ENCODE measurements at regions not wholly inside any gene's neighbourhood (a gene's known extent, or its start where the extent isn't known, plus 50 kb on each side); places are given as distances from the start of the nearest gene placed in this dataset.

DNA sequence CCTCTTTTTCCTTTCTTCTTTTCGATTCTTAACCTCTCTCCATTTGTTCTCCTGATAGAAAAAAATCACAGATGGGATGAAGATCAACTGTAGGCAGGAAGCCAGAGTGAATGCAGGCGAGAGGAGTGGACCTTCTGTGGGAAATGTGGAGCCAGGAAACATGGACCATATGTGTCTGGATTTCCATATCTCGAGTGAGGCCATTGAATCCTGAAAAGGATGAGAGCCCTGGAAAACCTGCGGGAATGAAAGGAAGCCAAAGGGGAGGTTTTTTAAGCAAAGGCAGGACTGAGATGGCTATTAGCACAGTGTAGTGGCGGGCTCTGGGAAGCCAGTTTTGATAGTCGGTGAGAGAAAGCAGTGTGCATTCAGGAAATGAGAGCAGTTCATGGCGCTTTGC is 139.5 kb upstream of the C9orf72 start:
- H3K4me3 ChIP-seq (ENCODE audit: low read length), result no peak overlapping the region
- no peaks in the 10 kb centered on the region for H3K4me1 ChIP-seq (ENCODE audit: control insufficient read depth, insufficient read depth, low read length)
- no peaks in the 10 kb centered on the region for H3K36me3 ChIP-seq (ENCODE audit: control insufficient read depth, insufficient read depth, low read length, severe bottlenecking)
- no peak for DNase-seq (ENCODE audit: low read depth)
- H3K27me3 ChIP-seq (replicated peaks; ENCODE audit: control insufficient read depth, insufficient read depth, low read length), result peaks cover 20% of the 10 kb centered on the region
- H3K9ac ChIP-seq (ENCODE audit: low read length), result no peak overlapping the region
- peaks cover 11% of the 10 kb centered on the region for H3K9me3 ChIP-seq (ENCODE audit: control insufficient read depth, low read length)

- H3K9me3 ChIP-seq (ENCODE audit: control insufficient read depth, low read length), result peaks cover under 1% of the 10 kb centered on the region
- DNase-seq (ENCODE audit: low read depth), result no peak
- H3K27me3 ChIP-seq (replicated peaks; ENCODE audit: control insufficient read depth, insufficient read depth, low read length), result peaks cover 25% of the 10 kb centered on the region
- no peaks in the 10 kb centered on the region for H3K4me1 ChIP-seq (ENCODE audit: control insufficient read depth, insufficient read depth, low read length)
- H3K4me3 ChIP-seq (ENCODE audit: low read length), result no peak overlapping the region
- no peak overlapping the region for H3K9ac ChIP-seq (ENCODE audit: low read length)
- no peaks in the 10 kb centered on the region for H3K36me3 ChIP-seq (ENCODE audit: control insufficient read depth, insufficient read depth, low read length, severe bottlenecking)
These were observed 141.1 kb upstream of the C9orf72 start for GRCh38 chr9:27714388-27714787.

GRCh38 chr9:27715651-27716050 is 142.4 kb upstream of the C9orf72 start:
- H3K9ac ChIP-seq (ENCODE audit: low read length), result no peak overlapping the region
- no peaks in the 10 kb centered on the region for H3K36me3 ChIP-seq (ENCODE audit: control insufficient read depth, insufficient read depth, low read length, severe bottlenecking)
- H3K27me3 ChIP-seq (replicated peaks; ENCODE audit: control insufficient read depth, insufficient read depth, low read length), result peaks cover 31% of the 10 kb centered on the region
- no peaks in the 10 kb centered on the region for H3K9me3 ChIP-seq (ENCODE audit: control insufficient read depth, low read length)
- H3K4me1 ChIP-seq (ENCODE audit: control insufficient read depth, insufficient read depth, low read length), result no peaks in the 10 kb centered on the region
- no peak for DNase-seq (ENCODE audit: low read depth)
- H3K4me3 ChIP-seq (ENCODE audit: low read length), result no peak overlapping the region

GRCh38 chr9:27717991-27718390 is 144.7 kb upstream of the C9orf72 start:
- DNase-seq (ENCODE audit: low read depth), result no peak
- Histone ChIP-seq H3K27me3 (replicated peaks; ENCODE audit: control insufficient read depth, insufficient read depth, low read length) (peaks cover 36% of the 10 kb centered on the region), H3K4me3 (ENCODE audit: low read length) (no peak overlapping the region), H3K9me3 (ENCODE audit: control insufficient read depth, low read length) (no peaks in the 10 kb centered on the region), H3K9ac (ENCODE audit: low read length) (no peak overlapping the region), H3K4me1 (ENCODE audit: control insufficient read depth, insufficient read depth, low read length) (no peaks in the 10 kb centered on the region), H3K36me3 (ENCODE audit: control insufficient read depth, insufficient read depth, low read length, severe bottlenecking) (no peaks in the 10 kb centered on the region)

GRCh38 chr9:27719711-27720110 is 146.4 kb upstream of the C9orf72 start:
- Histone ChIP-seq H3K4me1 (ENCODE audit: control insufficient read depth, insufficient read depth, low read length) (no peaks in the 10 kb centered on the region), H3K36me3 (ENCODE audit: control insufficient read depth, insufficient read depth, low read length, severe bottlenecking) (no peaks in the 10 kb centered on the region), H3K9me3 (ENCODE audit: control insufficient read depth, low read length) (no peaks in the 10 kb centered on the region), H3K4me3 (ENCODE audit: low read length) (no peak overlapping the region), H3K9ac (ENCODE audit: low read length) (no peak overlapping the region), H3K27me3 (replicated peaks; ENCODE audit: control insufficient read depth, insufficient read depth, low read length) (peaks cover 46% of the 10 kb centered on the region)
- DNase-seq (ENCODE audit: low read depth), result no peak

GRCh38 chr9:27722866-27723265 is 149.6 kb upstream of the C9orf72 start:
- no peak overlapping the region for H3K4me3 ChIP-seq (ENCODE audit: low read length)
- peaks cover 34% of the 10 kb centered on the region for H3K27me3 ChIP-seq (replicated peaks; ENCODE audit: control insufficient read depth, insufficient read depth, low read length)
- no peak overlapping the region for H3K9ac ChIP-seq (ENCODE audit: low read length)
- no peaks in the 10 kb centered on the region for H3K4me1 ChIP-seq (ENCODE audit: control insufficient read depth, insufficient read depth, low read length)
- DNase-seq (ENCODE audit: low read depth), result no peak
- no peaks in the 10 kb centered on the region for H3K36me3 ChIP-seq (ENCODE audit: control insufficient read depth, insufficient read depth, low read length, severe bottlenecking)
- no peaks in the 10 kb centered on the region for H3K9me3 ChIP-seq (ENCODE audit: control insufficient read depth, low read length)

DNA sequence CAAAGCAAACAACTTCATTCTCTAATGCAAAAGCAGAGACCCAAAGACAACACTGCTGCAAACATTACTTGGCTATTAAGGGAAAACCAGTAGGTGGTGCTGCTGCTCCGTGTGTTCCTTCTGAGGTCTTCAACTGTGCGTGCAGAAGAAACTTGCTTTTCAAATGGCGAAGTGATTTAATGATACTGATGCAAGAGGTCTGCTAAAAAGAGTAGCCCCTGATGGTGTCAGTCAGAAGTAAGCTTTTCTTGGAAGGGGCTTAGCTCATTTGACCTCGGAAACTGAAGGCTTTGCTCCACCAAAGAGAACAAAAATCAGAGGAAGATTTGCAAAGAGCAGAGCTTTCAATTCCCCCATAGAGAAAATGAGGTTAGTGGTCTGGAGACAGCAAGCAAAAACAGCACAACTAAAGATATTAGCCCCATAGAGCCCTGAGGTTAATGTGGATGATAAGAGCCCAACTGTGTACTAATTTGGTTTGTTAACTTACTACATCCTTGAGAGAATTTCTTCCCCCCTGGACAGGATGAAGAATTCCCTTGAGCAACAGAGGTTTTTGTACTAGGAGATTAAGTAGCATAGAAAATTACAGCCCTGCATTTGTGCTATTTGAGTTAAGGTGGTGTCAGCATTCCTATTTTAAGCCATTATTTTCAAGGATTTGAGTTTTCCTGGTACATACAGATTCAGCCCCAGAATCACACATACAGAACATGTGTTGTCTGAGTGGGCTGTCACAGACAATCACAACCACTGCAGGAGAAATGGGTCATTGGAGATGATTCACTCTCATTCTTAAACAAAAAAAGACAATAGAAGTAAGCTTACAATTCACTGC is 153.2 kb upstream of the C9orf72 start:
- Histone ChIP-seq H3K9ac (ENCODE audit: low read length) (no peak overlapping the region), H3K4me3 (ENCODE audit: low read length) (no peak overlapping the region), H3K4me1 (ENCODE audit: control insufficient read depth, insufficient read depth, low read length) (no peaks in the 10 kb centered on the region), H3K36me3 (ENCODE audit: control insufficient read depth, insufficient read depth, low read length, severe bottlenecking) (no peaks in the 10 kb centered on the region), H3K27me3 (replicated peaks; ENCODE audit: control insufficient read depth, insufficient read depth, low read length) (peaks cover 21% of the 10 kb centered on the region), H3K9me3 (ENCODE audit: control insufficient read depth, low read length) (no peaks in the 10 kb centered on the region)
- peak; percentile 73 for DNase-seq (ENCODE audit: low read depth)

GRCh38 chr9:27732494-27732893 is 159.2 kb upstream of the C9orf72 start:
- Histone ChIP-seq H3K4me1 (ENCODE audit: control insufficient read depth, insufficient read depth, low read length) (no peaks in the 10 kb centered on the region), H3K36me3 (ENCODE audit: control insufficient read depth, insufficient read depth, low read length, severe bottlenecking) (no peaks in the 10 kb centered on the region), H3K27me3 (replicated peaks; ENCODE audit: control insufficient read depth, insufficient read depth, low read length) (no peaks in the 10 kb centered on the region), H3K9ac (ENCODE audit: low read length) (no peak overlapping the region), H3K4me3 (ENCODE audit: low read length) (no peak overlapping the region), H3K9me3 (ENCODE audit: control insufficient read depth, low read length) (no peaks in the 10 kb centered on the region)
- DNase-seq (ENCODE audit: low read depth), result no peak

DNA sequence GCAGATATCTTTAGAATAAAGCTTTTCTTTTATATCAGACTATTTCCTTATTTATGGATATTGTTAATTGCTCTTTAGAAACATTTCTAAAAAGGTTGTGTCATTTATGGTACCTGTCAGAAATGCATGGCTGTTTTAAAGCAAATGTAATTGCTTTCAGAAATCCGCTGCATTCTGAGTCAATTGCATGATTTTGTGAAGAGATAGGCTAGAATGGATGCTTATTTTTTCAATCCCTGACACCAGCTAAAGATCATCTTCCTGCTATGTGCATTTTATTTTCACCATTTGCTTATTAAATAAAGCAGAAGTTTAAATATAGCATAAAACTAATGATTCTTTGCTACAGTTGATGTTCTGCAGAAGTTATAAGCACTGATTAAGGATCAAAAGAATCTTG is 170.2 kb upstream of the C9orf72 start:
- H3K27me3 ChIP-seq (replicated peaks; ENCODE audit: control insufficient read depth, insufficient read depth, low read length), result no peaks in the 10 kb centered on the region
- no peak overlapping the region for H3K4me3 ChIP-seq (ENCODE audit: low read length)
- H3K9me3 ChIP-seq (ENCODE audit: control insufficient read depth, low read length), result peaks cover 3% of the 10 kb centered on the region
- no peak for DNase-seq (ENCODE audit: low read depth)
- H3K9ac ChIP-seq (ENCODE audit: low read length), result no peak overlapping the region
- no peaks in the 10 kb centered on the region for H3K4me1 ChIP-seq (ENCODE audit: control insufficient read depth, insufficient read depth, low read length)
- no peaks in the 10 kb centered on the region for H3K36me3 ChIP-seq (ENCODE audit: control insufficient read depth, insufficient read depth, low read length, severe bottlenecking)

DNA sequence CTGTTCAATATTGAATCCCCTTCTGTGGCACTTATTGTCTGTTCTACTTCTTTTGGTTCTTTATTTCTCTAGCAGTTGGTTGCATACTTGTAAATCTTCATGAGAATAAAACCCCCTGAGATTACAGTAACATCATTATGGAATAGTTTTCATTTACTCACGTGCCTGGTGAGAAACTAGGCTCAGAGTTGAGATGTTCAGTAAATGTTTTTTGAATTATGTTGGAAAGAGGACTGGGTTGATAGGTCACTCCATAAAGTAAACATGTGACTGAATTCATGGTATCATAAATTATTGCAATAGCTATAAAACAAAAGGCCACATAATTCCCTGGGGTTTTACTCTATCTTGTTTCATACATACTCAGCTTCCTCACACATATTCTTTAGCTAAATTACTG is 174.2 kb upstream of the C9orf72 start:
- H3K4me1 ChIP-seq (ENCODE audit: control insufficient read depth, insufficient read depth, low read length), result no peaks in the 10 kb centered on the region
- no peaks in the 10 kb centered on the region for H3K36me3 ChIP-seq (ENCODE audit: control insufficient read depth, insufficient read depth, low read length, severe bottlenecking)
- no peaks in the 10 kb centered on the region for H3K9me3 ChIP-seq (ENCODE audit: control insufficient read depth, low read length)
- no peak overlapping the region for H3K4me3 ChIP-seq (ENCODE audit: low read length)
- H3K27me3 ChIP-seq (replicated peaks; ENCODE audit: control insufficient read depth, insufficient read depth, low read length), result no peaks in the 10 kb centered on the region
- DNase-seq (ENCODE audit: low read depth), result no peak
- no peak overlapping the region for H3K9ac ChIP-seq (ENCODE audit: low read length)

DNA sequence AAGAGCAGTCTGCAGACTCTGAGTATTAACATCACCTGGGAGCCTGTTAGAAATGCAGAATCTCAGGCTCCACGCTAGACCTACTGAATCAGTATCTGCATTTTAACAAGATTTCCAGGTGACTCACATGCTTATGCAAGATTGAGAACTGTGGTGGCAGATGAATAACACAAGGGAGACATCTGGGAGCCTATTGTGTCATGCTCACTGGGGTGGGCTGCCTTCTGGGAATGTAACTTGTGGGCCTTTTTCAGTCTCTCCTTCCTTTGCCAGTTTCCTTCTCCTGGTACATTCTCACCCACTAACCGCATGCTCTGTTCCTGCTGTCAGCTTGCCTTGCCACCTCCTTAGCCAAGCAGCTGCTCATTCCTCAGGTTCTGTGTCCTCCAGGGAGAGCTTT is 176.6 kb upstream of the C9orf72 start:
- Histone ChIP-seq H3K4me3 (ENCODE audit: low read length) (no peak overlapping the region), H3K4me1 (ENCODE audit: control insufficient read depth, insufficient read depth, low read length) (no peaks in the 10 kb centered on the region), H3K27me3 (replicated peaks; ENCODE audit: control insufficient read depth, insufficient read depth, low read length) (no peaks in the 10 kb centered on the region), H3K36me3 (ENCODE audit: control insufficient read depth, insufficient read depth, low read length, severe bottlenecking) (no peaks in the 10 kb centered on the region), H3K9ac (ENCODE audit: low read length) (no peak overlapping the region), H3K9me3 (ENCODE audit: control insufficient read depth, low read length) (no peaks in the 10 kb centered on the region)
- DNase-seq (ENCODE audit: low read depth), result no peak

GRCh38 chr9:27750566-27750965 is 177.3 kb upstream of the C9orf72 start:
- no peaks in the 10 kb centered on the region for H3K9me3 ChIP-seq (ENCODE audit: control insufficient read depth, low read length)
- no peaks in the 10 kb centered on the region for H3K27me3 ChIP-seq (replicated peaks; ENCODE audit: control insufficient read depth, insufficient read depth, low read length)
- H3K36me3 ChIP-seq (ENCODE audit: control insufficient read depth, insufficient read depth, low read length, severe bottlenecking), result no peaks in the 10 kb centered on the region
- no peak overlapping the region for H3K4me3 ChIP-seq (ENCODE audit: low read length)
- DNase-seq (ENCODE audit: low read depth), result no peak
- H3K4me1 ChIP-seq (ENCODE audit: control insufficient read depth, insufficient read depth, low read length), result no peaks in the 10 kb centered on the region
- H3K9ac ChIP-seq (ENCODE audit: low read length), result no peak overlapping the region

All from adipocyte (in vitro differentiated cells).